Omental fat pad (tissue), 3 donors: ENCODE measurements at regions not wholly inside any gene's neighbourhood (a gene's known extent, or its start where the extent isn't known, plus 50 kb on each side); places are given as distances from the start of the nearest gene placed in this dataset.

Experiments
- ATAC-seq: fragments of 150-250 bp; one replicate; pipeline ENCODE4 v1.9.1; 2016; ENCODE audit warnings: mild to moderate bottlenecking, moderate library complexity; ENCODE audit not compliant: low FRiP score
- DNase-seq: peaks from one replicate; pipeline ENCODE4 v3.0.0-alpha.2; 2019; ENCODE audit warnings: low spot score
- TF ChIP-seq, protein P1 (sequence below), 3 donors: fragments of 450-650 bp; IDR thresholded peaks; one replicate each; pipeline ENCODE4 v1.5.1; 2016 to 2017; ENCODE audit warnings: antibody characterized with exemption in 3 of 3, mild to moderate bottlenecking in 3 of 3, moderate library complexity in 2 of 3

GRCh38 chr10:33520223-33520622 lies 185.8 kb upstream of the NRP1 start:
- DNase-seq (no peak), ATAC-seq (no peak)
- TF ChIP-seq, protein P1, sequence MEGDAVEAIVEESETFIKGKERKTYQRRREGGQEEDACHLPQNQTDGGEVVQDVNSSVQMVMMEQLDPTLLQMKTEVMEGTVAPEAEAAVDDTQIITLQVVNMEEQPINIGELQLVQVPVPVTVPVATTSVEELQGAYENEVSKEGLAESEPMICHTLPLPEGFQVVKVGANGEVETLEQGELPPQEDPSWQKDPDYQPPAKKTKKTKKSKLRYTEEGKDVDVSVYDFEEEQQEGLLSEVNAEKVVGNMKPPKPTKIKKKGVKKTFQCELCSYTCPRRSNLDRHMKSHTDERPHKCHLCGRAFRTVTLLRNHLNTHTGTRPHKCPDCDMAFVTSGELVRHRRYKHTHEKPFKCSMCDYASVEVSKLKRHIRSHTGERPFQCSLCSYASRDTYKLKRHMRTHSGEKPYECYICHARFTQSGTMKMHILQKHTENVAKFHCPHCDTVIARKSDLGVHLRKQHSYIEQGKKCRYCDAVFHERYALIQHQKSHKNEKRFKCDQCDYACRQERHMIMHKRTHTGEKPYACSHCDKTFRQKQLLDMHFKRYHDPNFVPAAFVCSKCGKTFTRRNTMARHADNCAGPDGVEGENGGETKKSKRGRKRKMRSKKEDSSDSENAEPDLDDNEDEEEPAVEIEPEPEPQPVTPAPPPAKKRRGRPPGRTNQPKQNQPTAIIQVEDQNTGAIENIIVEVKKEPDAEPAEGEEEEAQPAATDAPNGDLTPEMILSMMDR (IDR thresholded peaks at IDR 0.05) = no peak

GRCh38 chr10:33519130-33519860 lies 184.8 kb upstream of the NRP1 start:
- ATAC-seq = no peak
- TF ChIP-seq, protein P1 (IDR thresholded peaks at IDR 0.05) = no peak
- DNase-seq = no peak

DNA sequence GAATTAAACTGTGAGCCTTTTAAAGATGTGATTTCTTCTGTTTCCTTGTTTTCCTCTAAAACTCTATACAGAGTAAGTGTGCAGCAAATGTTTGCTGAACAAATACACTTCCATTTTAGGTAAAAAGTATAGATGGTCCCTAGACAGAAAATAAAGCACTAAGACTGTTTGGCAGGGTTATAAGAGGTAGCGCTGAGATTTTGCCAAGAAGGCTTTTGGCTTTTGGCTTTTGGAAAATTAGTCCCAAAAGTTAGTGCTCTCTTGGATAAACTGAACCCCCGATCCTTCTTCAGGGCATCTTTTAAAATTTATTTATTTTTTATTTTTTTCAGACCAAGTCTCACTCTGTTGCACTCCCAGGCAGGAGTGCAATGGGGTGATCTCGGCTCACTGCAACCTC lies 175.7 kb upstream of the NRP1 start:
- DNase-seq (no peak), ATAC-seq (no peak)
- TF ChIP-seq, protein P1 (IDR thresholded peaks at IDR 0.05) = no peak

DNA sequence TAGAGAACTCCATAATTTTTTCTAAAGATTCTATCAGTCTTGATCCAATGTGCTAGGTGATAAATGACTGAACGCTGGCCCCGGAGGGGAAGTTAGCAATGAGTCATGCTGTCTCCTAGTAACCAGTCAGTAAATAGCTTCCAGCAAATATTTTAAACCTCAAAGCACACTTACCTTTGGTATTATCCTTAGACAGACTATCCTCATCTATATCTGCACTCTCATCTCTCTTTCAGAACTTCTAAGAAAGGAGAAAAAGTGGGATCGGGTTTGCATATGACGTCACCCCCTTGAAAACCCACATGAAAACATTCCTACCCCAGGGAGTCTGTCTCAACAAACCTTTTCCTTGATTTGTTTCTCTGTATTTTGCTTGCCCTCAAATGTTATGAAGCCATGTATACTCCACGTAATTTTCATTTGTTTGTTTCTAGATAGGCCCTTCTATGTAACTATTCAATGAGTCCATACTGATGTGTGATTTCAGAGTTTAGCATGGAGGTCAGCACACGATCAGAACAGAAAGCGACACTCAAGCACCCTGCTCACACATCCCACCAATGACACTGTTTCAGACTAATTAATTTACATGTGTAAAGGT lies 174.9 kb upstream of the NRP1 start:
- peak; percentile 95 for ATAC-seq
- TF ChIP-seq, protein P1 (IDR thresholded peaks at IDR 0.05) = no peak
- no peak for DNase-seq

DNA sequence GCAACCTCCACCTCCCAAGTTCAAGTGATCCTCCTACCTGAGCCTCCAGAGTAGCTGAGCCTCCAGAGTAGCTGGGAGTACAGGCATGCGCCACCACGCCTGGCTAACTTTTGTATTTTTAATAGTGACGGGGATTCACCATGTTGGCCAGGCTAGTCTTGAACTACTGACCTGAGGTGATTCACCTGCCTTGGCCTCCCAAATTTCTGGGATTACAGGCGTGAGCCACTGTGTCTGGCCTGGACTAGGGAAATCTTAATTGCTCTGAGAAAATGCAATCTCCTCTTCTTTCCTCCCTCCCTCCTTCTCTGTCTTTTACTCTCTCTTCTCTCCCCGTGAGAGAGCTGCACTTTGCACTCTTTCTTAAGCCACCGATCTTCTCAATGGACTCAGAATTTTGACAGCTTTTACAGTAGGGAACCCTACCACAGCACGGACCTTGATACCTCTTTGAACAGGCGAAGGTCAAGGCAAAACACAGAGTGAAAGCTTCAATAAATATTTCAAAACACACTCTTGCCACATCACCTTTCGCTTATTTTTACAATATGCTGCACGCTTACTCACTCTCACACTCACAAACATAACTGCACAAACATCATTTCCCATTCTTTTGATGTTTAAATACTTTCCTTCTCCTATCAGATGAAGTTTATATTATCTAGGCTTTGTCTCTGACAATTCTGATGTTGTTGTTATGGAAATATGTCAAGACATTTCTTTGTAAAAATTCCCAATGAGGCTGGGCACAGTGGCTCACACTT lies 173.4 kb upstream of the NRP1 start:
- ATAC-seq (no peak), DNase-seq (no peak)
- TF ChIP-seq, protein P1 (IDR thresholded peaks at IDR 0.05) = no peak

GRCh38 chr10:33506838-33507661 lies 172.6 kb upstream of the NRP1 start:
- peak; percentile 14 for ATAC-seq
- TF ChIP-seq, protein P1 (IDR thresholded peaks at IDR 0.05) = no peak
- DNase-seq = no peak
